Common myeloid progenitor, CD34-positive (primary cell): ENCODE measurements at regions not wholly inside any gene's neighbourhood (a gene's known extent, or its start where the extent isn't known, plus 50 kb on each side); places are given as distances from the start of the nearest gene placed in this dataset.

Experiments
- CTCF ChIA-PET: fragments of 350-600 bp; sonication (Branson Sonifier 250); formaldehyde crosslinking; loops from one replicate; lab custom pipeline; 2021; ENCODE audit warnings: antibody characterized with exemption; lab: Charles Lee
- POLR2A ChIA-PET: fragments of 350-600 bp; sonication (Branson Sonifier 250); formaldehyde crosslinking; loops from one replicate; lab custom pipeline; 2021; ENCODE audit warnings: antibody characterized with exemption; lab: Charles Lee
- DNase-seq, 3 donors: peaks; one replicate each; pipeline versions ENCODE4 v3.0.0 to v3.0.0-alpha.2; 2013
- H3K27ac ChIP-seq, 2 experiments: 1 replicate in 1 of 2; 2 replicates in 1 of 2; pipeline ENCODE4 v1.7.0; 2013; ENCODE audit warnings: inconsistent platforms in 2 of 2, low read length in 2 of 2, mild to moderate bottlenecking in 2 of 2, low read depth in 1 of 2, moderate library complexity in 1 of 2; ENCODE audit not compliant: severe bottlenecking in 2 of 2, insufficient read depth in 1 of 2, poor library complexity in 1 of 2
- H3K27me3 ChIP-seq, 5 experiments: replicated peaks in 2 of 5; 1 replicate in 3 of 5; 2 replicates in 2 of 5; pipeline versions ENCODE4 v1.6.1 to v1.7.0; 2013; ENCODE audit warnings: low read length in 4 of 5, mild to moderate bottlenecking in 2 of 5, moderate library complexity in 2 of 5, inconsistent platforms in 1 of 5; ENCODE audit not compliant: insufficient read depth in 5 of 5, control insufficient read depth in 4 of 5
- H3K36me3 ChIP-seq, 4 experiments: 1 replicate in 2 of 4; 2 replicates in 2 of 4; pipeline versions ENCODE4 v1.6.1 to v1.7.0; 2013; ENCODE audit warnings: low read length in 3 of 4, control low read depth in 1 of 4, mild to moderate bottlenecking in 1 of 4; ENCODE audit not compliant: control insufficient read depth in 4 of 4, insufficient read depth in 4 of 4
- H3K4me1 ChIP-seq, 4 experiments: 1 replicate in 3 of 4; 2 replicates in 1 of 4; pipeline versions ENCODE4 v1.6.1 to v1.7.1; 2013; ENCODE audit warnings: low read length in 3 of 4, mild to moderate bottlenecking in 3 of 4, control low read depth in 1 of 4, inconsistent platforms in 1 of 4, moderate library complexity in 1 of 4; ENCODE audit not compliant: control insufficient read depth in 4 of 4, insufficient read depth in 4 of 4; ENCODE audit errors: control extremely low read depth in 1 of 4
- H3K4me3 ChIP-seq, 7 experiments: 1 replicate in 4 of 7; 2 replicates in 3 of 7; pipeline versions ENCODE4 v1.5.1 to v1.7.0; 2013; ENCODE audit warnings: mild to moderate bottlenecking in 7 of 7, low read length in 6 of 7, moderate library complexity in 6 of 7, inconsistent platforms in 2 of 7, low read depth in 2 of 7, control low read depth in 1 of 7; ENCODE audit not compliant: insufficient read depth in 4 of 7, control insufficient read depth in 1 of 7; ENCODE audit errors: extremely low read depth in 1 of 7
- H3K9me3 ChIP-seq, 5 experiments: 1 replicate in 4 of 5; 2 replicates in 1 of 5; pipeline versions ENCODE4 v1.6.1 to v1.7.1; 2013; ENCODE audit warnings: low read length in 4 of 5, mild to moderate bottlenecking in 2 of 5, inconsistent platforms in 1 of 5, low read depth in 1 of 5, moderate library complexity in 1 of 5; ENCODE audit not compliant: control insufficient read depth in 4 of 5, insufficient read depth in 2 of 5; ENCODE audit errors: control extremely low read depth in 1 of 5
- WGBS: methylation state at CpG from one replicate; pipeline ENCODE4 v1.1.5; 2013; ENCODE audit not compliant: insufficient coverage; 5-methylcytosine and 5-hydroxymethylcytosine counted together

DNA sequence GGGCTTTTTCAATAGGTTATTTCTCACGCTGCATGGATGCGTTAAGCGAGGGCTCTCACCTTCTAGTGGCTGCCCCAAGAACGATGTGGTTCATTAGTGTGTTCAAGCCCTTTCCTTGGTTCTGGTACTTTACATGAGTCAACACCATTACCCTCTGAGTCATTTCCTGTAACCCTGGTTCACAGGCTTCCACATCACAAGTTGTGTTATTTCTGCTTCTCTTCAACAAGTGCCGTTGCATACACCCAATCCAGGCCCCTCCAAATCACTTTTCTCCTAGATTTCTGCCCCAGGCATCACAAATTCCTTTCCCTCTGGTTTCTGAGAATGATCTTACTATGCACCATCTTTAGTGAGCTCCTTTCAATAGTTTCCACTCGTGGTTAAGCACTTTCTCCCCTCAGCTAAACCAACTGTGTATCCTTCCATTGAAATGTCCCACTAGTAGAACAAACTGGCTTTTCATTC is 69.5 kb upstream of the RAD23B start:
- peaks cover 0 to 4% (median 1%) of the 10 kb centered on the region in 4 experiments for H3K4me1 ChIP-seq
- WGBS, result 67% methylated on average over 4 of the region's 6 CpGs
- POLR2A ChIA-PET, result no interaction called here
- H3K4me3 ChIP-seq, result no peak overlapping the region
- CTCF ChIA-PET, result no interaction called here
- peak; percentile 12 to 70 (median 68) for DNase-seq
- H3K36me3 ChIP-seq, result no peaks in the 10 kb centered on the region
- H3K27ac ChIP-seq, result no peak overlapping the region
- H3K9me3 ChIP-seq, result peaks cover 0 to 2% (median 0%) of the 10 kb centered on the region in 5 experiments
- H3K27me3 ChIP-seq, result no peaks in the 10 kb centered on the region

DNA sequence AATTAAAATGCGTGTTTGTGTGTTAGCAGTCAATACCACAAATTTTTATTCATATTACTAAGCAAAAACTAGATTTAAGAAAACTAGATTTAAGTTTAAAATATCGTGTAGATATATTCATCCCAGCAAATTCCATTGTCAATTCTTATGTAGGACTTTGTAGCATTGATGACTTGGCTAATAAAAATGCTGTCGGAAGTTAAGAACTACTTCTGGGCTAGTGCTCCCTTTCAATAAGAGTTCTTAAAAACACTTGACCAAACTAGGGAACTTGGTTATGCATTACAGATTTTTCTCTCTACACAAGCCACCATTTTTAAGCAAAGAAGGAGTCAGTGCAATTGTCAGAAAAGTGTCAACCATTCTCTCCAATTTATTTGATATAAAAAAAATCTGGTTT is 68.7 kb upstream of the RAD23B start:
- Histone ChIP-seq H3K27me3 (no peaks in the 10 kb centered on the region), H3K4me3 (no peak overlapping the region), H3K27ac (no peak overlapping the region), H3K9me3 (no peaks in the 10 kb centered on the region), H3K4me1 (peaks cover 0 to 4% (median 1%) of the 10 kb centered on the region in 4 experiments), H3K36me3 (no peaks in the 10 kb centered on the region)
- WGBS, result no CpG with 5 or more reads among the region's 3 CpGs
- CTCF ChIA-PET, result no interaction called here
- DNase-seq, result no peak
- POLR2A ChIA-PET, result no interaction called here

DNA sequence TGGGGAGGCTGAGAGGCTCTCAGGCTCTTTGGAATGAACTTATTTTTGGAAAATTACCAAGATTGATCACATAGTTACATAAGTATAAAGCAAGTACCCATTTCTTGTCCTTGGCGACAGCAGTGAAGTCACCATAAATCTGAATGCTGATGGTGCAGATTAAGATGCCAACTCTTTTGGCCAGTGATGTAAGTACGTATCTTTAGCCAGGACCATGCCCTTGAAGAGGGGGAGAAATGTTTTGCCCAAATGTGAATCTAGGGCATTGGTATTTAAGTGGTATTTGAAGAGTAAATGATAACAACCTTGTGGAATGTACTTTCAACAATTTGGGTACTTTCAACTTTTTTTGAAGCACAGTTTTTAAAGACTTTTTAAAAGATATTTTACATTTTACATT is 68.2 kb upstream of the RAD23B start:
- 100% methylated on average over 1 of the region's 2 CpGs for WGBS
- H3K4me3 ChIP-seq, result no peak overlapping the region
- H3K27me3 ChIP-seq, result no peaks in the 10 kb centered on the region
- POLR2A ChIA-PET, result no interaction called here
- peaks cover 0 to 4% (median 1%) of the 10 kb centered on the region in 4 experiments for H3K4me1 ChIP-seq
- no peaks in the 10 kb centered on the region for H3K9me3 ChIP-seq
- H3K36me3 ChIP-seq, result no peaks in the 10 kb centered on the region
- DNase-seq, result no peak
- H3K27ac ChIP-seq, result no peak overlapping the region
- CTCF ChIA-PET, result no interaction called here

DNA sequence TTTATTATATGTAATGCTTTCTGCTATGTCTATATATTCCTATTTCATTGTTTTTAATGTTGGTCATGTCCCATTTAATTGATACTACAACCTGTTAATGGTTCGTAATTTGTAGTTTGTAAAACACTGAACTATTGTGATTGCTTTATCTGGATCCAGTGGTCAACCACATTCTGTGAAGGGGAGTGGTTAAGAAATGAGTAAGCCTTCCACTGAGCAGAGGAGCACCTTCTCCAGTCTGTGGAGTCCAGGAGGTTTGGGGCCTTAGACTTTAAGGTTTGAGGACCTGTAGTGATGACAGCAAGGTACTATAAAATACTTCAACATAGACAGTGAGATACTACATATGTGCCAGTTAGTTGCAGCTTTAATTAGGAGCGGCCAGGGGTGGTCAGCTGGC is 67.7 kb upstream of the RAD23B start:
- ChIA-PET POLR2A (no interaction called here), CTCF (no interaction called here)
- 100% methylated on average over 1 of the region's 2 CpGs for WGBS
- Histone ChIP-seq H3K36me3 (no peaks in the 10 kb centered on the region), H3K27me3 (no peaks in the 10 kb centered on the region), H3K27ac (no peak overlapping the region), H3K4me3 (no peak overlapping the region), H3K4me1 (peaks cover 0 to 4% (median 1%) of the 10 kb centered on the region in 4 experiments), H3K9me3 (no peaks in the 10 kb centered on the region)
- no peak for DNase-seq

DNA sequence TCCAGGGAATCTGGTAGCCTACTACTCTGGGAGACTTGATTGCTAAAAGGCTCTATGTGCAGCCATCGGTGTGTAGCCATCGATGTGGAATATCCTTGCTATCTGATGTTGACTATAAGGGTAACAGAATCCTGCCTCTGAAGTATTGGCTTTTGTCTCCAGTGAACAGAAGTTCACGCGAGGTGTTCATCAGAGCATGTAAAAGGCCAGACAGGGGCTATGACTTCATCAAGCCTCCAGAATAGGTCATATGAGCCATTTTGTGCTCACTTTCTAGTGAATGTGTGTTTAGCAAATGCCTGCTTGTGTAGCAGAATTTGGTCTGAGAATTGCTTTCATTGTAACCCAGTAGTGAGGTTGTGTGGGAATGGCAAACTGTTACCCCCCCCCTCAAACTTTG is 66.8 kb upstream of the RAD23B start:
- peaks cover 0 to 4% (median 1%) of the 10 kb centered on the region in 4 experiments for H3K4me1 ChIP-seq
- no peaks in the 10 kb centered on the region for H3K36me3 ChIP-seq
- no peaks in the 10 kb centered on the region for H3K9me3 ChIP-seq
- ChIA-PET POLR2A (no interaction called here), CTCF (no interaction called here)
- 100% methylated on average over 4 of the region's 4 CpGs for WGBS
- H3K4me3 ChIP-seq, result no peak overlapping the region
- no peak for DNase-seq
- H3K27ac ChIP-seq, result no peak overlapping the region
- H3K27me3 ChIP-seq, result no peaks in the 10 kb centered on the region

DNA sequence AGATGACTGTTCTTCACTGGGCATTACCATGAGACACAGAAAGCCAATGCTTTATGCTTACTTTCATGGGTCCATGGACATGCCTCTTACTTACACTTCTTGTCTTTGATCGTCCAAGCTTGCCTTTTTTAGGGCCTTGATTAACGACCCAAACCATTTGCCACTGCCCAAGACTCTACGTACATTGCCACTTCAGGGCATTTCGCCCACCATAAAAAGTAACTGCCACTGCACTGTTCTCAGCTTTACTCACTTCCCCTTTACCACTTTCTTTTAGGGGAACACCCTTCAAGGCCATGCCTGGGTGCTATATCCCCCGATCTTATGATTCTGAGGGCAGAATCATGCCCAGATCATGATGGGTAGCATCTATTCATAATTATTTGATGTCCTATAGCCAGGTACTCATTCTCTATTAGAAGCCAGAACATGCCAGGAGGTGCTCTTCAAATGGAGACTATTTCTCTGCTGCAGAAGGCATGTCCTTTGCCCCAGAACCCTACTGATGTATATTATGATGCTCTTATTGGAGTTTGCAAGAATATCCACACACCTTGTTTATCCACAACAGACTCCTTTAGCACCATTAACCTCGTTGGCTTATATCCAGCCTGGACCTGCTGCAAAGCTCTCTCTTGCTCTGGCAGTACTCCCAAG is 64.1 kb upstream of the RAD23B start:
- DNase-seq, result peak in 1 of 3 donors; percentile 10
- Histone ChIP-seq H3K9me3 (no peaks in the 10 kb centered on the region), H3K36me3 (no peaks in the 10 kb centered on the region), H3K27me3 (no peaks in the 10 kb centered on the region), H3K4me3 (no peak overlapping the region), H3K27ac (no peak overlapping the region), H3K4me1 (no peaks in the 10 kb centered on the region)
- 87% methylated on average over 5 of the region's 6 CpGs for WGBS
- ChIA-PET CTCF (interaction anchor here (0.9 kb wide), 1 partner anchor 19 kb away, joined by 3 read pairs; no protein-coding TSS in a partner anchor), POLR2A (no interaction called here)

DNA sequence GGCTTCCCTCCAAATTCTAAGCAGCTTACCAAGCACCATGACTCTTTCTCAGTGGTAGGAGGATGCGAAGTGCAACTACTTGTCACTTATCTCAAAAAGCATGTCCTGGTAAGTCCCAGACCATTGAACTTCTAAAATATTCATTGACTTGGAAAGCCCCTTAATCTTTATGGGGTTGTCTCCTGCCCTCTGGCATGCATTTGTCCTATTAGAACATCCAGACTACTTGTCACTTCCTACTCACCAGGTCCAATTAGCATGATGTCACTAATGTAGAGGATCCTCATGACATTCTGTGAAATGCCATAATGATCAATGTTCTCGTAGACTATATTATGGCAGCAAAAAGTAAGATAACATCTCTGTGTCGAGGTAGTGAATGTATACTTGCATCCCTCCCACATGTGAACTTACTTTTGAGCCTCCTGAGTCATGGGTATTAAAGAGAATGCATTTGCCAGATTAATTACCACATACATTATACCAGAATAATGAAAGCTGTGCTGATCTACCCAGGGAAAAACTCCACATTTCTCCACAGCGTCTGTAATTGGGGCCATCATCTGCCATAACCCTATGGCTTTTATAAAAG is 63.5 kb upstream of the RAD23B start:
- CTCF ChIA-PET, result no interaction called here
- 94% methylated on average over 3 of the region's 4 CpGs for WGBS
- no peak for DNase-seq
- Histone ChIP-seq H3K4me1 (no peaks in the 10 kb centered on the region), H3K4me3 (no peak overlapping the region), H3K27ac (no peak overlapping the region), H3K27me3 (no peaks in the 10 kb centered on the region), H3K9me3 (no peaks in the 10 kb centered on the region), H3K36me3 (no peaks in the 10 kb centered on the region)
- POLR2A ChIA-PET, result no interaction called here
